NCI-H1105 treated with DMSO at 0.1 percent for 48 hours (cell line): ENCODE measurements at regions not wholly inside any gene's neighbourhood (a gene's known extent, or its start where the extent isn't known, plus 50 kb on each side); places are given as distances from the start of the nearest gene placed in this dataset.
A peak's percentile ranks its signal among the peaks of the same experiment; 100 is the strongest.
"Not testable (repeated sequence)": the region's sequence is repeated elsewhere in the genome, so short reads cannot be mapped to it uniquely, and the experiment has no call there.

Source experiments
- DNase-seq: peaks from one replicate; lab custom pipeline; 2025; lab: John Stamatoyannopoulos, UW

DNA sequence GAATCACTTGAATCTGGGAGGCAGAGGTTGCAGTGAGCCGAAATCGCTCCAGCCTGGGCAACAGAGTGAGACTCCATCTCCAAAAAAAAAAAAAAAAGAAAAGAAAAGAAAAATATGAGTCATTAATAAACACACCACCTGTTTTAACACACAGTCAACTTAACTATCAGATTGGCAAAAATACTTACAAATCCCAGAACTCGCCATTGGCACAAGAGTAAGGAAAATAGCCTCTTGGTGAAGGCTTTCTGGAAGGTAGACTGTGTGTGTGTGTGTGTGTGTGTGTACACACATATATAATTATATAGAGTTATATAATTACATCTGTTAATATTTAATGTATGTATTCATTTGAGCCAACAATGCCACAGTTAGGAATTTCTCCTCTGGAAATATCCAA is 63.7 kb upstream of the UXS1 start:
- no peak for DNase-seq

DNA sequence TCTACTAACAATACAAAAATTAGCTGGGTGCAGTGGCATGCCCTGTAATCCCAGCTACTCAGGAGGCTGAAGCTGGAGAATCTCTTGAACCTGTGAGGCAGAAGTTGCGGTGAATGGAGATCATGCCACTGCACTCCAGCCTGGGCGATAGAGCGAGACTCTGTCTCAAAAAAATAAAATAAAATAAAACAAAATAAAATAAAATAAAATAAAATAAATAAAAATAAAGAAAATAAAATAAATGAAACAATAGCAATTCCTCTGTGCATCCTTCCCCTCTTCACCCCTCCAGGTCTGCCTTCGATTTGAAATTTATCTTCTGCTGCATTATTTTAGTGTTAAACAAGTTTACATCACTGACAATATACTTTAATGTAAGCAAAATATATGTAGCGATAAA is 63.0 kb upstream of the UXS1 start:
- no peak for DNase-seq

DNA sequence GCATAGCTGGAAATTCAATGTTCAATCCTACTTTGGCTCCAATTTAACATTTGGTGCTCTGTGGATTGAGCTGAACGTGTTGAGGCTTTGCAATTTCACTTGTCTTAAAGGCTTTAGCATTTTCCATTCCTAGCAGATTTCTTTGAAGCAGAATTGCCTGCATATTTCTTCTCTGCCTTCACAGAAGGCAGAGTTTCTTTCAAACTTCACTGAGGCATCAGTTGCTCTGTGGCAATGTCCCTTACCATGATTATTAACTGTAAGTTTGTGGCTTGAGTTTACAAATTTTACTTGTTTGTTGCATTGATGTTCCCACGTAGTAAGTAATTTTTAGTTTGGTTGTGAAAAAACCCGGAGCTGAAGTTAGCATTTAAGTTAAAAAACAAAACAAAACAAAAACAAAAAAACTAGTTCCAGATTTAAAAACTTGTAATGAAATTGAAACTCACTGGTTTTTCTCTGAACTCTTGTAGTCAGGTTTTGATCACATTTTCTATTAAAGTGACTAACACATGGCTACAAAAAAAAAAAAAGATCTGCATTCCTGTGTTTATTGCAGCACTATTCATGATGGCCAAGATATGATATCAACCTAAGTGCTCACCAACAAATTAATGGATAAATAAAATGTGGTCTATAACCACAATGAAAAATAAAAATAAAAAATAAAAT is 55.2 kb upstream of the UXS1 start:
- not testable (repeated sequence) for DNase-seq

DNA sequence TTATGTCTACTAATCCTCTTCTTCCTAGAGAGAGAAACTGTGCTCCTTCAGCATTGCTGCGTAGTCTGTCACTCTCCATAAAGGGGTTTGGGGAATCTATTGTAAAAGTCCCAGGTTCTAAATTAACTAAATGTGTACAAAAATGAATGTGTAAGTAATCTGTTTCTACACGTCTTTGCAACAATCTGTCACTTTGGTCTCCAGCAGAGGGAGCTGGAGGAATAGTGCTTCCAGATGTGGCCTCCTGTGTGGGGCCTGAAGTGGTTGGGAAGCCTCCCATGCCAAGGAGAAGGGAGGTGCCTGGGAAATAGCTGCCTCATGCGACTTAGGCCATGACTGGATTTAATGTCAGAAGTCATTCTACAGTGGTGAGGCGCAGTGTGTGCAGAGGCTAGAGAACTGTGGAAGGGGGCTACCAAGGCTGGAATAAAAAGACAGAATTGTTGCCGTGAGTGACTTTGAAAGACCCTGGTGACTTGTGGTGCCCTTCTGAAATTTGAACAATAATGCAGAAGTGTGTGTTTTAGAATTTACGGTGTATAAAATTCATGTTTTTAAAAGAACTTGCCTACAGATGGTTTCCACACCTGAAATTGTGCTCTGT is 54.5 kb upstream of the UXS1 start:
- peak; percentile 14 for DNase-seq
